Neural progenitor cell (in vitro differentiated cells): ENCODE measurements at regions not wholly inside any gene's neighbourhood (a gene's known extent, or its start where the extent isn't known, plus 50 kb on each side); places are given as distances from the start of the nearest gene placed in this dataset.

Source experiments
- DNase-seq: peaks from one replicate; pipeline ENCODE4 v3.0.0-alpha.2; 2016; ENCODE audit warnings: low spot score
- H2AFZ ChIP-seq: fragments of 200-600 bp; sonication (generic); replicated peaks from 2 replicates; pipeline ENCODE4 v1.6.1; 2016; ENCODE audit warnings: antibody characterized with exemption
- H3F3A ChIP-seq: fragments of 200-600 bp; sonication (generic); 2 replicates; pipeline ENCODE4 v1.6.1; 2016; ENCODE audit warnings: antibody characterized with exemption, low read depth
- H3K27ac ChIP-seq: fragments of 200-600 bp; sonication (generic); 2 replicates; pipeline ENCODE4 v1.5.1; 2016; ENCODE audit warnings: mild to moderate bottlenecking
- H3K27me3 ChIP-seq: fragments of 200-600 bp; sonication (generic); 2 replicates; pipeline ENCODE4 v1.6.1; 2016; ENCODE audit warnings: mild to moderate bottlenecking, moderate library complexity
- H3K36me3 ChIP-seq: fragments of 200-600 bp; sonication (generic); 2 replicates; pipeline ENCODE4 v1.5.1; 2016
- H3K4me1 ChIP-seq: fragments of 200-600 bp; sonication (generic); 2 replicates; pipeline ENCODE4 v1.6.1; 2016; ENCODE audit warnings: mixed run types
- H3K4me2 ChIP-seq: fragments of 200-600 bp; sonication (generic); 2 replicates; pipeline ENCODE4 v1.6.1; 2016
- H3K4me3 ChIP-seq: fragments of 200-600 bp; sonication (generic); 2 replicates; pipeline ENCODE4 v1.5.1; 2016
- H3K79me2 ChIP-seq: fragments of 200-600 bp; sonication (generic); 2 replicates; pipeline ENCODE4 v1.6.1; 2016; ENCODE audit warnings: low read depth
- H3K9ac ChIP-seq: fragments of 200-600 bp; sonication (generic); 2 replicates; pipeline ENCODE4 v1.6.1; 2016
- H3K9me3 ChIP-seq: fragments of 200-600 bp; sonication (generic); 2 replicates; pipeline ENCODE4 v1.5.1; 2016; ENCODE audit warnings: low read depth
- H4K20me1 ChIP-seq: fragments of 200-600 bp; sonication (generic); 2 replicates; pipeline ENCODE4 v1.6.1; 2016; ENCODE audit warnings: low read depth
- H3K27ac Mint-ChIP-seq: 3 replicates; pipeline ENCODE4 v1.8.0; 2021; ENCODE audit warnings: mixed read lengths
- H3K27me3 Mint-ChIP-seq: 2 replicates; pipeline ENCODE4 v1.8.0; 2022; ENCODE audit warnings: low read depth, mild to moderate bottlenecking, inconsistent platforms, moderate library complexity, mixed read lengths; ENCODE audit not compliant: insufficient read depth
- H3K36me3 Mint-ChIP-seq: 3 replicates; pipeline ENCODE4 v1.8.0; 2021; ENCODE audit warnings: mixed read lengths
- H3K4me1 Mint-ChIP-seq: 3 replicates; pipeline ENCODE4 v1.8.0; 2021; ENCODE audit warnings: mixed read lengths
- H3K4me3 Mint-ChIP-seq: 3 replicates; pipeline ENCODE4 v1.8.0; 2021; ENCODE audit warnings: mild to moderate bottlenecking, moderate library complexity, mixed read lengths
- H3K9me3 Mint-ChIP-seq: 3 replicates; pipeline ENCODE4 v1.8.0; 2020; ENCODE audit warnings: mixed read lengths
- EZH2 ChIP-seq: fragments of 200-600 bp; sonication (generic); IDR thresholded peaks from 2 replicates; pipeline ENCODE4 v1.6.1; 2017; ENCODE audit warnings: antibody characterized with exemption, mild to moderate bottlenecking, moderate library complexity
- EZH2phosphoT487 ChIP-seq: fragments of 200-600 bp; sonication (generic); IDR thresholded peaks from 2 replicates; pipeline ENCODE4 v1.6.1; 2017; ENCODE audit warnings: antibody characterized with exemption
- TF ChIP-seq, protein P1 (sequence below): fragments of 200-600 bp; sonication (generic); IDR thresholded peaks from 2 replicates; pipeline ENCODE4 v1.5.1; 2017; ENCODE audit warnings: antibody characterized with exemption, mild to moderate bottlenecking

DNA sequence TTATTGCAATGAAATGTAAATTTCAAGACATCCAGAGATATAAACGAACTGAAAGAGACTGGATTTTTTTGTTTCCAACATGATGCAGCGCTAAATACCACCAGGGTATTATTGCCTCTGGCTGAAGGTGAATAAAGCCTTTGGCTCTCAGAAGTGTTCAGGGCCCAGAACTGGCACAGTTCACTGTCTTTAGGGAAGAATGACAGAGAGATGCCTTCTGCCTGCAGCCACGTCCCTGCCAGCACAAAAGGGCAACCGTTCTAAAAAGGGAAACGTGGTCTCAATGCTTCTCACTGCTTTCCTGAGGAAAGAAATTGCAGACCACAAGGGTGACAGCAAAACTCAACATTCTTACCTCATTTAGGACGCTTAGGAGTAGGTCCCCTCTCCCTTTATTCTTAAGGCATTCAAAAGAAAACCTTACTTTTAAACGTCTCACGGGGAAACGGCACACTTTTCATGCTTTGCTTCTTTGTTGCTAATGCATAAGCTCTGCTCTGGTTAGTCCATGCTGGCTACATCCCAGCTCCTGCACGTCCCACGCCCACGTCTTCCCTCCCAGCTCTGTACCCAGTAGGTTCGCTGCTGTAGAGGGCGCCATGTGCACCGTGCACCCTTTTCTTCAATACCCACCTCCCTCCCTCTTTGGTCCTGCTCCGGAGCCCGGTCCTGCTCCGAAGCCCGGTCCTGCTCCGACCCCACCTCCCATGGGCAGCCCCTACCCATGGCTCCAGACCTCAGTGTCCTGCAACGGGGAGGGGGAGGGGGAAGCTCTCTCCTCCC lies 171.0 kb downstream of the HRH4 start:
- Histone ChIP-seq H3K4me2 (no peak overlapping the region), H3K79me2 (no peaks in the 10 kb centered on the region), H3F3A (no peaks in the 10 kb centered on the region), H3K27ac (no peak overlapping the region), H3K4me1 (peaks cover 16% of the 10 kb centered on the region), H3K27me3 (no peaks in the 10 kb centered on the region), H4K20me1 (no peaks in the 10 kb centered on the region), H3K9ac (no peak overlapping the region), H2AFZ (peak overlapping the region; percentile 19), H3K36me3 (no peaks in the 10 kb centered on the region), H3K9me3 (no peaks in the 10 kb centered on the region), H3K4me3 (no peak overlapping the region)
- Mint-ChIP-seq H3K4me1 (peaks cover 9% of the 10 kb centered on the region), H3K36me3 (no peaks in the 10 kb centered on the region), H3K27me3 (peaks cover 2% of the 10 kb centered on the region), H3K4me3 (no peak overlapping the region), H3K27ac (no peak overlapping the region), H3K9me3 (no peaks in the 10 kb centered on the region)
- DNase-seq, result peak; percentile 5
- TF ChIP-seq EZH2phosphoT487, result no peak
- TF ChIP-seq EZH2, result no peak
- TF ChIP-seq, protein P1, sequence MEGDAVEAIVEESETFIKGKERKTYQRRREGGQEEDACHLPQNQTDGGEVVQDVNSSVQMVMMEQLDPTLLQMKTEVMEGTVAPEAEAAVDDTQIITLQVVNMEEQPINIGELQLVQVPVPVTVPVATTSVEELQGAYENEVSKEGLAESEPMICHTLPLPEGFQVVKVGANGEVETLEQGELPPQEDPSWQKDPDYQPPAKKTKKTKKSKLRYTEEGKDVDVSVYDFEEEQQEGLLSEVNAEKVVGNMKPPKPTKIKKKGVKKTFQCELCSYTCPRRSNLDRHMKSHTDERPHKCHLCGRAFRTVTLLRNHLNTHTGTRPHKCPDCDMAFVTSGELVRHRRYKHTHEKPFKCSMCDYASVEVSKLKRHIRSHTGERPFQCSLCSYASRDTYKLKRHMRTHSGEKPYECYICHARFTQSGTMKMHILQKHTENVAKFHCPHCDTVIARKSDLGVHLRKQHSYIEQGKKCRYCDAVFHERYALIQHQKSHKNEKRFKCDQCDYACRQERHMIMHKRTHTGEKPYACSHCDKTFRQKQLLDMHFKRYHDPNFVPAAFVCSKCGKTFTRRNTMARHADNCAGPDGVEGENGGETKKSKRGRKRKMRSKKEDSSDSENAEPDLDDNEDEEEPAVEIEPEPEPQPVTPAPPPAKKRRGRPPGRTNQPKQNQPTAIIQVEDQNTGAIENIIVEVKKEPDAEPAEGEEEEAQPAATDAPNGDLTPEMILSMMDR, result peak; percentile 19

DNA sequence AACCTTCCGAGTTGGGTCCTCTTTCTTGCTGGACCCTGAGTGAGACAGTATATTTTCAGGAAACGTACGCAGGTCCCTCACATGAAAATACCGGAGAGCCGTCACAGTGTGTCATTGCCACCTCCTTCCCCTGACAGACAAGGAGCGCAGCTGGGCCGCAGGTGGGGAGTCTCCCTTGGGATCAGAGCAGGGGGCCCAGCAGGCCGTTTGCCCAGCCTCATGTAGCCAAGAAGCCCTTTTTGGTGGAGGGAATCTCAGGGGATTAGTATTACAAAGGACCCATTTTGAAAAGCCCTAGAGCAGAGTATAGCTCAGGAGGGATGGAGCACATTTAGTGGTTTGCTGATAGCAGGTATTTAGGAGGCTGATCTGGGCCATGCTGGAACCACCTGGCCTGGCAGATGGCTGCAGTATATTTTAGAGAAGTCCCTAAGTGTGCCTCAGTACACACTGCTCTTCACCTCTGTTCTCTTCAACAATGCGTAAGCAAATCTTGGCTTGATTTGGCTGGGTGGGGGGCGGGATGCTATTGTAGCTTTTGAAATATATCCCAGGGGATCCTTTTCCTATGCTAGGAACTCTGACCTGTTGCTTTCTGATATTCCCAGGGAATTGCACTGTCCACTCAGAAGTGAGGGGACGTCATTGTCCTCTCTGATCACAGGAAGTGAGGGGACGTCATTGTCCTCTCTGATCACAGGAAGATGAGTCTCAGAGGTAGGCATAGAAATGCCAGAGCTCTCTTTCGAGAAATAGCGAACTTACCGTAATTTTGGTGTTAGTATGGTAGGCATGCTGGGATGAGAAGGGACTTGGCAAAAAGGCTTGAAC lies 171.9 kb downstream of the HRH4 start:
- no peak overlapping the region for H3K4me2 ChIP-seq
- H3K27me3 ChIP-seq, result no peaks in the 10 kb centered on the region
- TF ChIP-seq, protein P1, result no peak
- TF ChIP-seq EZH2 (no peak), EZH2phosphoT487 (no peak)
- no peak overlapping the region for H3K9ac ChIP-seq
- no peak overlapping the region for H3K4me3 Mint-ChIP-seq
- no peaks in the 10 kb centered on the region for H4K20me1 ChIP-seq
- peaks cover 2% of the 10 kb centered on the region for H3K27me3 Mint-ChIP-seq
- no peaks in the 10 kb centered on the region for H3K79me2 ChIP-seq
- no peaks in the 10 kb centered on the region for H3K9me3 Mint-ChIP-seq
- H3K4me3 ChIP-seq, result no peak overlapping the region
- H2AFZ ChIP-seq, result no peak overlapping the region
- H3K36me3 Mint-ChIP-seq, result no peaks in the 10 kb centered on the region
- H3K4me1 ChIP-seq, result peaks cover 16% of the 10 kb centered on the region
- no peaks in the 10 kb centered on the region for H3K9me3 ChIP-seq
- no peaks in the 10 kb centered on the region for H3F3A ChIP-seq
- H3K27ac ChIP-seq, result no peak overlapping the region
- peaks cover 9% of the 10 kb centered on the region for H3K4me1 Mint-ChIP-seq
- no peaks in the 10 kb centered on the region for H3K36me3 ChIP-seq
- peak overlapping the region; percentile 3 for H3K27ac Mint-ChIP-seq
- DNase-seq, result peak; percentile 13

DNA sequence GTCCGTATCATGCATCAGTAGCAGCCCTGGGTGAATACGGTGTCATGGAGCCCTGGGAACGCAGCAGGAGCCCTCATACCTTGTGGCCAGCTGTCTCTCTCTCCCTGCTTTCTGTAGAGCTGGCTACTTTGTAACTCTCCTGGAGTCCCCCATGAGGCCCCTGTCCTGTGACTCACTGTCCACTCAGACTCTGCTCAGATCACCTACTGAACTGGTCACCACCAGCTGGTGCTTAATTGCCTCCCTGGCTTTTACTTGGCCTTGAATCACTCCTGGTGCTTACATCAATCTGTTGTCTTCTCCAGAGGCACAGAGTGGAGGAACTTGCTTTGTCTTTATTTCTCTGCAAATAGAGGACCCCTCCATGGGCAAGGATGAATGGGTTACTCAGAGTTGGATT lies 172.7 kb downstream of the HRH4 start:
- no peaks in the 10 kb centered on the region for H3K36me3 Mint-ChIP-seq
- H3K27ac Mint-ChIP-seq, result no peak overlapping the region
- no peak for DNase-seq
- peaks cover 9% of the 10 kb centered on the region for H3K4me1 Mint-ChIP-seq
- Histone ChIP-seq H3F3A (no peaks in the 10 kb centered on the region), H2AFZ (no peak overlapping the region), H3K79me2 (no peaks in the 10 kb centered on the region), H3K36me3 (no peaks in the 10 kb centered on the region), H3K4me1 (peaks cover 16% of the 10 kb centered on the region), H3K27me3 (no peaks in the 10 kb centered on the region), H3K4me2 (no peak overlapping the region), H3K9me3 (no peaks in the 10 kb centered on the region), H3K4me3 (no peak overlapping the region), H4K20me1 (no peaks in the 10 kb centered on the region), H3K27ac (no peak overlapping the region), H3K9ac (no peak overlapping the region)
- H3K4me3 Mint-ChIP-seq, result no peak overlapping the region
- H3K9me3 Mint-ChIP-seq, result peaks cover 3% of the 10 kb centered on the region
- TF ChIP-seq, protein P1, result no peak
- no peak for TF ChIP-seq EZH2
- no peak for TF ChIP-seq EZH2phosphoT487
- peaks cover 2% of the 10 kb centered on the region for H3K27me3 Mint-ChIP-seq
